Gastroesophageal sphincter (tissue), 4 donors: ENCODE measurements at regions not wholly inside any gene's neighbourhood (a gene's known extent, or its start where the extent isn't known, plus 50 kb on each side); places are given as distances from the start of the nearest gene placed in this dataset.
A peak's percentile ranks its signal among the peaks of the same experiment; 100 is the strongest.
"Not testable (repeated sequence)": the region's sequence is repeated elsewhere in the genome, so short reads cannot be mapped to it uniquely, and the experiment has no call there.

Experiments used
- ATAC-seq: fragments of 150-250 bp; one replicate; pipeline ENCODE4 v1.9.1; 2016; ENCODE audit warnings: mild to moderate bottlenecking, moderate library complexity
- H3K27ac ChIP-seq, 4 donors: fragments of 200-600 bp; sonication (generic) in 3 of 4; 1 replicate in 3 of 4; 2 replicates in 1 of 4; pipeline ENCODE4 v1.5.1; 2016 to 2019
- H3K27me3 ChIP-seq: fragments of 200-600 bp; sonication (generic); one replicate; pipeline ENCODE4 v1.5.1; 2019
- H3K36me3 ChIP-seq, 2 donors: fragments of 200-600 bp; sonication (generic); one replicate each; pipeline ENCODE4 v1.5.1; 2019; ENCODE audit warnings: control low read depth in 1 of 2
- H3K4me1 ChIP-seq, 3 donors: fragments of 200-600 bp; sonication (generic); 1 replicate in 2 of 3; 2 replicates in 1 of 3; pipeline ENCODE4 v1.5.1; 2016 to 2019; ENCODE audit warnings: control low read depth in 2 of 3
- H3K4me3 ChIP-seq, 2 donors: fragments of 200-600 bp; sonication (generic); one replicate each; pipeline ENCODE4 v1.5.1; 2019; ENCODE audit warnings: mild to moderate bottlenecking in 1 of 2, moderate library complexity in 1 of 2
- H3K9me3 ChIP-seq, 3 donors: fragments of 200-600 bp; sonication (generic); one replicate each; pipeline ENCODE4 v1.5.1; 2017 to 2019; ENCODE audit warnings: control low read depth in 2 of 3
- CTCF ChIP-seq, 4 experiments: fragments of 200-600 bp in 2 of 4; fragments of 450-650 bp in 2 of 4; sonication (generic) in 1 of 4; IDR thresholded peaks; one replicate each; pipeline ENCODE4 v1.5.1; 2017 to 2019; ENCODE audit warnings: antibody characterized with exemption in 4 of 4, mild to moderate bottlenecking in 2 of 4, moderate library complexity in 2 of 4
- EP300 ChIP-seq: sonication (generic); formaldehyde crosslinking; IDR thresholded peaks from one replicate; pipeline ENCODE4 v1.6.1; 2017; ENCODE audit warnings: antibody characterized with exemption, mild to moderate bottlenecking
- POLR2A ChIP-seq, 2 donors: fragments of 450-650 bp; IDR thresholded peaks; one replicate each; pipeline ENCODE4 v1.6.1; 2017; ENCODE audit warnings: antibody characterized with exemption in 2 of 2, mild to moderate bottlenecking in 2 of 2, moderate library complexity in 1 of 2
- POLR2AphosphoS5 ChIP-seq: sonication (generic); formaldehyde crosslinking; IDR thresholded peaks from one replicate; pipeline ENCODE4 v1.6.1; 2017; ENCODE audit warnings: antibody characterized with exemption
- WGBS, 2 donors: methylation state at CpG; one replicate each; pipeline ENCODE4 v1.1.5; 2018; ENCODE audit warnings: low coverage in 1 of 2; 5-methylcytosine and 5-hydroxymethylcytosine counted together

- ATAC-seq: no peak
- 98 to 100% methylated on average over 3 of the region's 3 CpGs for WGBS, 2 donors
- Histone ChIP-seq H3K9me3 (no peaks in the 10 kb centered on the region), H3K4me1 (no peaks in the 10 kb centered on the region), H3K27me3 (no peaks in the 10 kb centered on the region), H3K4me3 (no peak overlapping the region), H3K27ac (no peak overlapping the region), H3K36me3 (no peaks in the 10 kb centered on the region)
- TF ChIP-seq POLR2AphosphoS5: no peak
- TF ChIP-seq CTCF (IDR thresholded peaks at IDR 0.05): no peak
- TF ChIP-seq EP300: no peak
- TF ChIP-seq POLR2A (IDR thresholded peaks at IDR 0.05): no peak
Observed at GRCh38 chr1:101116006-101116405, 90.4 kb upstream of the DPH5 start.

GRCh38 chr1:101115112-101115511, 89.5 kb upstream of the DPH5 start:
- TF ChIP-seq POLR2A (IDR thresholded peaks at IDR 0.05) (no peak), EP300 (no peak), POLR2AphosphoS5 (no peak), CTCF (IDR thresholded peaks at IDR 0.05) (no peak)
- Histone ChIP-seq H3K4me1 (no peaks in the 10 kb centered on the region), H3K36me3 (no peaks in the 10 kb centered on the region), H3K9me3 (no peaks in the 10 kb centered on the region), H3K27me3 (no peaks in the 10 kb centered on the region), H3K4me3 (no peak overlapping the region), H3K27ac (no peak overlapping the region)
- 70 to 78% methylated on average over 1 of the region's 1 CpG for WGBS, 2 donors
- no peak for ATAC-seq

- H3K36me3 ChIP-seq, H3K27me3 ChIP-seq, H3K4me3 ChIP-seq, ATAC-seq, H3K9me3 ChIP-seq, H3K4me1 ChIP-seq, H3K27ac ChIP-seq: not testable (repeated sequence)
- WGBS, 2 donors: 96 to 100% methylated on average over 2 of the region's 2 CpGs
Observed at GRCh38 chr1:101114128-101114527, 88.5 kb upstream of the DPH5 start.

GRCh38 chr1:101112051-101112780, 86.6 kb upstream of the DPH5 start:
- 57 to 69% methylated on average over 6 of the region's 6 CpGs for WGBS, 2 donors
- peak; percentile 39 for ATAC-seq
- no peaks in the 10 kb centered on the region for H3K9me3 ChIP-seq
- TF ChIP-seq POLR2A (IDR thresholded peaks at IDR 0.05) (no peak), POLR2AphosphoS5 (no peak), CTCF (IDR thresholded peaks at IDR 0.05) (no peak), EP300 (no peak)
- H3K27ac ChIP-seq: peak overlapping the region in 2 of 4 donors; percentile 29
- no peaks in the 10 kb centered on the region for H3K36me3 ChIP-seq
- H3K27me3 ChIP-seq: no peaks in the 10 kb centered on the region
- H3K4me3 ChIP-seq: no peak overlapping the region
- no peaks in the 10 kb centered on the region for H3K4me1 ChIP-seq

- Histone ChIP-seq H3K9me3 (no peaks in the 10 kb centered on the region), H3K36me3 (no peaks in the 10 kb centered on the region), H3K4me1 (no peaks in the 10 kb centered on the region), H3K27ac (no peak overlapping the region), H3K27me3 (no peaks in the 10 kb centered on the region), H3K4me3 (no peak overlapping the region)
- TF ChIP-seq POLR2A (IDR thresholded peaks at IDR 0.05) (no peak), POLR2AphosphoS5 (no peak), CTCF (IDR thresholded peaks at IDR 0.05) (no peak), EP300 (no peak)
- ATAC-seq: no peak
- WGBS, 2 donors: 50 to 69% methylated on average over 1 of the region's 1 CpG
Observed at GRCh38 chr1:101111461-101111860, 85.9 kb upstream of the DPH5 start.
